ENCODE measurements at regions not wholly inside any gene's neighbourhood (a gene's known extent, or its start where the extent isn't known, plus 50 kb on each side); places are given as distances from the start of the nearest gene placed in this dataset.

DNA sequence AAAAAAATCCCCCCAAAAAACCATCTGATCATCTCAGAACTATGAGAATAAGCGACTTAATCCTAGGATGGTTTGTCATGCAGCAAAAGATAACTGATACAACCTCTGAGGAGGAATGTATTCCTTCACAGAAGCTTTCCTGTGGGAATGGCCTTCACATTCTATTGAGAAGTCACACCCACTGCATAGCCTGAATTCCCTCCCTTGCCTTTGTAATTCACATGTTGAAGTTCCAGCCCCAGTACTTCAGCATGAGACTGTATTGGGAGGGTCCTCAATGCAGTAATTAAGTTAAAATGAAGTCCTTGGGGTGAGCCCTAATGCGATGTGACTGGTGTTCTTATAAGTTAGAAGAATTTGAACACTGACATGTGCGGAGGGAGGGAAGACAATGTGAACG, 395.2 kb downstream of the TUSC7 start:
- no peaks in the 10 kb centered on the region for H3K79me2 ChIP-seq (ENCODE audit: low read length)
- no peaks in the 10 kb centered on the region for H4K20me1 ChIP-seq (ENCODE audit: insufficient read depth, low read length)
- H3K27me3 ChIP-seq (replicated peaks; ENCODE audit: insufficient read depth, low read length), result no peaks in the 10 kb centered on the region
- no peak overlapping the region for H3K4me2 ChIP-seq (ENCODE audit: low read depth, low read length)
- no peak overlapping the region for H3K27ac ChIP-seq (ENCODE audit: low read length)
- DNase-seq, result no peak
- H3K4me1 ChIP-seq (ENCODE audit: low read length), result no peaks in the 10 kb centered on the region
- H3K4me3 ChIP-seq (ENCODE audit: low read length), result no peak overlapping the region
- H3K9me3 ChIP-seq (replicated peaks; ENCODE audit: insufficient read depth, low read length), result no peaks in the 10 kb centered on the region
- H3K9me2 ChIP-seq (replicated peaks; ENCODE audit: insufficient read depth, low read length), result no peaks in the 10 kb centered on the region
- TF ChIP-seq EZH2phosphoT487 (IDR thresholded peaks at IDR 0.05; ENCODE audit: low read length), result no peak
- no peak for TF ChIP-seq CTCF (IDR thresholded peaks at IDR 0.05; ENCODE audit: low read length)
- TF ChIP-seq EZH2 (optimal IDR thresholded peaks at IDR 0.05; ENCODE audit: low read depth, low read length), result no peak
- H3K9ac ChIP-seq (ENCODE audit: low read length), result no peak overlapping the region
- H3K36me3 ChIP-seq (replicated peaks; ENCODE audit: insufficient read depth, low read length), result no peaks in the 10 kb centered on the region
- H3F3A ChIP-seq (ENCODE audit: insufficient read depth, low read length), result no peaks in the 10 kb centered on the region
- H2AFZ ChIP-seq (ENCODE audit: low read length), result no peak overlapping the region

GRCh38 chr3:117105686-117106085, 396.1 kb downstream of the TUSC7 start:
- Histone ChIP-seq H3K9me2 (replicated peaks; ENCODE audit: insufficient read depth, low read length) (no peaks in the 10 kb centered on the region), H3K36me3 (replicated peaks; ENCODE audit: insufficient read depth, low read length) (no peaks in the 10 kb centered on the region), H3K27ac (ENCODE audit: low read length) (no peak overlapping the region), H3K4me2 (ENCODE audit: low read depth, low read length) (no peak overlapping the region), H3K9ac (ENCODE audit: low read length) (no peak overlapping the region), H2AFZ (ENCODE audit: low read length) (no peak overlapping the region), H3K4me1 (ENCODE audit: low read length) (no peaks in the 10 kb centered on the region), H3K27me3 (replicated peaks; ENCODE audit: insufficient read depth, low read length) (no peaks in the 10 kb centered on the region), H3K4me3 (ENCODE audit: low read length) (no peak overlapping the region), H3F3A (ENCODE audit: insufficient read depth, low read length) (no peaks in the 10 kb centered on the region), H3K9me3 (replicated peaks; ENCODE audit: insufficient read depth, low read length) (no peaks in the 10 kb centered on the region), H4K20me1 (ENCODE audit: insufficient read depth, low read length) (no peaks in the 10 kb centered on the region), H3K79me2 (ENCODE audit: low read length) (no peaks in the 10 kb centered on the region)
- no peak for DNase-seq
- TF ChIP-seq EZH2phosphoT487 (IDR thresholded peaks at IDR 0.05; ENCODE audit: low read length) (no peak), EZH2 (optimal IDR thresholded peaks at IDR 0.05; ENCODE audit: low read depth, low read length) (no peak), CTCF (IDR thresholded peaks at IDR 0.05; ENCODE audit: low read length) (no peak)

DNA sequence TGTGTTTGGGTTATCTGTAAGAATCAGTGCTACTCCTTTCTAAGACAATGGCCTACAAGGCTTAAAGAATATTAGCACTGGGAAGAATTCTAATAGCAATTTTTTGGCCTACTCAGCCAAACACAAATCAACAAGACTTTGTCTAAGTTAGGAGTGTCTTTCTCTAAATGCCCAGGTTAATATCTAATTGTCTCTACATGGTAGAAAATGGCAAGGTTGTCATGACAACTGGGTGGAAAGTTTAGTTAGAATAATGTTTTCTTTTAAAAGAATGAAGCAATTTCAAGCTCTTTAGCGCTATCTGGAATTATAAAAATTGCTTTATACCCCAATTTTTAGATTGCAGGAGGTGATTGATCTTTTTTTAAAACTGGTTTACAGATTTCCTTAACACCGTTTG, 396.8 kb downstream of the TUSC7 start:
- no peaks in the 10 kb centered on the region for H3K9me3 ChIP-seq (replicated peaks; ENCODE audit: insufficient read depth, low read length)
- no peaks in the 10 kb centered on the region for H3F3A ChIP-seq (ENCODE audit: insufficient read depth, low read length)
- H3K4me2 ChIP-seq (ENCODE audit: low read depth, low read length), result no peak overlapping the region
- no peak overlapping the region for H2AFZ ChIP-seq (ENCODE audit: low read length)
- no peaks in the 10 kb centered on the region for H4K20me1 ChIP-seq (ENCODE audit: insufficient read depth, low read length)
- no peak for DNase-seq
- no peaks in the 10 kb centered on the region for H3K4me1 ChIP-seq (ENCODE audit: low read length)
- no peaks in the 10 kb centered on the region for H3K36me3 ChIP-seq (replicated peaks; ENCODE audit: insufficient read depth, low read length)
- no peak overlapping the region for H3K27ac ChIP-seq (ENCODE audit: low read length)
- H3K9ac ChIP-seq (ENCODE audit: low read length), result no peak overlapping the region
- no peaks in the 10 kb centered on the region for H3K9me2 ChIP-seq (replicated peaks; ENCODE audit: insufficient read depth, low read length)
- TF ChIP-seq CTCF (IDR thresholded peaks at IDR 0.05; ENCODE audit: low read length) (no peak), EZH2phosphoT487 (IDR thresholded peaks at IDR 0.05; ENCODE audit: low read length) (no peak), EZH2 (optimal IDR thresholded peaks at IDR 0.05; ENCODE audit: low read depth, low read length) (no peak)
- H3K4me3 ChIP-seq (ENCODE audit: low read length), result no peak overlapping the region
- no peaks in the 10 kb centered on the region for H3K79me2 ChIP-seq (ENCODE audit: low read length)
- H3K27me3 ChIP-seq (replicated peaks; ENCODE audit: insufficient read depth, low read length), result no peaks in the 10 kb centered on the region

All from MM.1S (cell line).